22Rv1 (cell line): ENCODE measurements at regions not wholly inside any gene's neighbourhood (a gene's known extent, or its start where the extent isn't known, plus 50 kb on each side); places are given as distances from the start of the nearest gene placed in this dataset.

ENCODE experiments used
- CTCF ChIP-seq: fragments of 450-650 bp; IDR thresholded peaks from 2 replicates; pipeline ENCODE4 v1.5.1; 2017; ENCODE audit warnings: mild to moderate bottlenecking
- ZFX ChIP-seq: fragments of 450-650 bp; IDR thresholded peaks from 2 replicates; pipeline ENCODE4 v1.6.1; 2017; ENCODE audit warnings: antibody characterized with exemption, borderline replicate concordance

- TF ChIP-seq CTCF = no peak
- TF ChIP-seq ZFX = no peak
These were observed 184.7 kb downstream of the SOX9 start for GRCh38 chr17:72305472-72305871.
